HG03520 (cell line): ENCODE measurements at regions not wholly inside any gene's neighbourhood (a gene's known extent, or its start where the extent isn't known, plus 50 kb on each side); places are given as distances from the start of the nearest gene placed in this dataset.
A peak's percentile ranks its signal among the peaks of the same experiment; 100 is the strongest.

Experiments used
- ATAC-seq: cut with Tn5 transposase; IDR thresholded peaks from one replicate; pipeline ENCODE4 v1.9.1; 2021; ENCODE audit warnings: mild to moderate bottlenecking, moderate library complexity; ENCODE audit not compliant: unreplicated experiment

DNA sequence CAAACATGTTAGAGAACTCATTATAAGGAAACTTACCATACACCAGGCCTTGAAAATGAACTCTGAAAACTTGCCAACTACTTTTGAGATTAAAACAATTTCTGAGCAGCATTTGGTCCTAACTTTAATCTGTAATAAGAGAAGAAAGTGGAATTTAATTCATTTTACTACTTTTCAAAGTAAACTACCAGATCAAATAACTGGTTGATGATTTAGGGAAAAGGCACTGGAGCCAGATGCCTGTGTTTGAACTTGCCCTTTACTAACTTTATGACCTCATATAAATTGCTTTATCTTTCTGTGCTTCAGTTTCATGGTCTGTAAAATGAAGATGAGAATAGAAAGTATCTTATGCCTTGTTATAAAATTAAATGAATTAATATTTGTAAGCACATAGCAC is 159.9 kb upstream of the PCDH18 start:
- no peak for ATAC-seq

DNA sequence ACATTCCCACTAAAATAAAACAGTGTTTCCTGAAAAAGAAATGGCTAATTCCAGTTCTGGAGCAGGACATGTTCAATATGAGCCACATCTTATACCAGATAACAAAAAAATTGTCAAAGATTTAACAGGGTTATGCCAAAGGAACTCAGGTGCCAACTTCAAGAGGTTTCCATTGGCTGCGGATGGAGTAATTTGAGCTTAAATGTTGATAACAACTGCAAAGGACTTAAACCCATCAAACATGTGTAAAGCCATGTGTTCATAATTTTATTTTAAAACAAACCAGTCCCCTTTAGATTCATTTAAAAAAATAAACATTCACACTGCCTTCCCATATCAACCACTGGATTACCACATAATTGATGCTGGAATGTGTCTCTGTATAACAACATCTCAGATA is 156.4 kb upstream of the PCDH18 start:
- ATAC-seq: no peak

DNA sequence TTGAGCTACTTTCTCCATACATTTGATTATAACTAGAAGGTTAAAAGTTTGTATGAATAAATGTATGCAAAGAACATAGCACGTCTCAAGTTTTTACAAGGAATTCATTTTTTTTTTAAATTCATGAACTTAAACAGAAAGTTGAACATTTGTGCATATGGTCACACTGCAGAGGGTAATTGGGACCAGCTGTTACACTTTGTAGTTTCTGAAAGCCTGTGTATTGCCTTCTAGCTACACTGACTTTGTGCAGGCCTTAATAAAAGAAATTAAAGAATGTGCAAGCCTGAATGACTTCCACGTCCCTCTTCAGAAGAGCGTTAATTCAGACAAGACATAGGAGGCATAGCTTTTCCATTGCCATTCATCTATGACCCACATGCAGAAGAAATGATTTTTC is 153.1 kb upstream of the PCDH18 start:
- no peak for ATAC-seq

DNA sequence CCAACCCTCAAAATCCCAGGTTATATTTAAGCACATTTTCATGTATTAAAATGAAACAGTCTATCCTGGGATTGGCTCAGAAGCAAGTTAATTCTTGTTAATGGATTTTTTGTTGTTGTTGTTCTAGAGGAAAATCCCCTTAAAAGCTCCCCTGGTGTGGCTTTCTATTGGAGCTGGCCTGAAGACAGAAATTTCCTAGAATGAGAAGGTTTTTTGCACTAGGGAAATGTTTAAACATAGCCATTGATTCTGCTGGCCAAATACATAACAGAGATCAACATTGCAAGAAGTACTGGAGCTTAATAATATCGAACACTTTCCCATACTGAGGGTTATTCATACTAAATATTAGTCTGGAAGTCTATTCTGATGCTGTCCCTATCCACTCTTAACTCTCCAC is 148.8 kb upstream of the PCDH18 start:
- ATAC-seq: no peak

DNA sequence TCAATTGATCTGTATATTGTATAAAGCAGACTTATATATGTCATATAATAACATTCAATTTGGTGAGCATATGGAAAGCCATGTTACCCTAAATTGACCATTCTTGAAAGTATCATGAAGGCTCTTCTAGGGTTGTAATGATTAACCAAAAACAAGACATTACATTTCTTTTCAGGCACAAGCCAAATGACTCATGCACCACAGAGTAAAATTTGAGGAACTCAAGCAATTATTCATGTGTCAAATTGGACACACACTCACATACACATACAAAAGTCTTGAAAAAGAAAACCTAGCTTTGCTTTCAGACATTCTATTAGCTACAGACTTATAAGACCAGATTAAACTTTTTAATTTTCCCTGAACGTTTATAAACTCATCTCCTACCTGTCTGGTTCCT is 146.5 kb upstream of the PCDH18 start:
- peak; percentile 56 for ATAC-seq

DNA sequence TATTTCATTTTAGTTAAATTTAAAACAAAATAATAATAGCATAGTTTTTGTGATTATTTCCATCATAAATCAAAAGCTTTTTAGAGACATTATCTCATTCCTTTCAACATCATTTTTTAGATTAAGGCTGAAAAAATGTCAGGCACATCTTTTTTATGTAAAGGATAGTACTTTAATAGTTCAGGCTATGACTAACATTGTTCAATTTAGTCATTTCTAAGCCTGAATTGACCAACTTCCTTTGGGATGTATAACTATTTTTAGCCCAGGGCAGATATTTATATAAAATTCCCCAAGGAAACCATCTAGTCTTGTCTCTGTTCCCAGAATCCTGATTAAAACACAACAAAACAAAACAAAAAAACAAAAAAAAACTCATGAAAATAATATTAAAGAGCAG is 145.6 kb upstream of the PCDH18 start:
- no peak for ATAC-seq

DNA sequence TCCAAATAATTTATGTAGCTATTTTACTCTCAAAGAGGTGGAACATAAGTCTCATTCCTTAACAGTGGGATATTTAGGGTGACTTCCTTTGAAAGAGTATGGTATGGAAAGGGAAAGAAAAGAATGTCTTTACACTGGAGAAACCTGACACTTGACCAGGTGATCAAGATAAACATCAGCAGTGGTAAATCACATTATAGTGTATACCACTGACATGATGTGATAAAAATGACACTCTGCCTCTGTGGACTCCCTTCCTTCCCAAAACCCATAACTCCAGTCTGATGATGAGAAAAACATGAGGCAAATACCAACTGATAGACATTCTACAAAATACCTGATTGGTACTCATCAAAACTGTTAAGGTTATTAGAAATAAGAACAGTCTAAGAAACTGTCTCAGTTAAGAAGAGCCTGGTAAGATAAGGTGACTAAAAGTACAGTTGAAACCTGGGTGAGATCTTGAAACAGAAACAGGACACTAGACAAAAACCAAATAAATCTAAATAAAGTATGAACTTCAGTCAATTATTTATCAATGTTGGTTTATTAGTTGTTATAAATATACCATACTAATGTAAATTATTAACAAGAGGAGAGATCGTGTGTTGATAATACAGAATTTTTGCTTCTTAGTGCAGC is 144.2 kb upstream of the PCDH18 start:
- ATAC-seq: no peak

DNA sequence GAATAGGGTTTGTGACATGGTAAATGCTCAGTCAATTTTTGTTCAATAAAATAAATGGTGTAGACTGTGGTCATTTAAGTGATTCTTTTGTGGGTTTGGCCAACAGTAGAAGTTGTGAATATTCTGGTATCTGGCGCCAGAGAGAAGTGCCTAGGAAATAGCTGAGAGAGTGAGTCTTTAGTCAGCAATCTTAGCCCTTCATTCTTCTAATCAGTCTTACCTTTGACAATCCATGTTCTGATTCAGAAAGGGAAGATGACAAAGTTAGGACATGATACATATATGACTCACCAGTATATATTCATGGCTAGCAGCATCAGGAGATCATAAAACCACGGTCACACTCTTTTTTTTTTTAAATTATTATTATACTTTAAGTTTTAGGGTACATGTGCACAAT is 141.8 kb upstream of the PCDH18 start:
- ATAC-seq: no peak

DNA sequence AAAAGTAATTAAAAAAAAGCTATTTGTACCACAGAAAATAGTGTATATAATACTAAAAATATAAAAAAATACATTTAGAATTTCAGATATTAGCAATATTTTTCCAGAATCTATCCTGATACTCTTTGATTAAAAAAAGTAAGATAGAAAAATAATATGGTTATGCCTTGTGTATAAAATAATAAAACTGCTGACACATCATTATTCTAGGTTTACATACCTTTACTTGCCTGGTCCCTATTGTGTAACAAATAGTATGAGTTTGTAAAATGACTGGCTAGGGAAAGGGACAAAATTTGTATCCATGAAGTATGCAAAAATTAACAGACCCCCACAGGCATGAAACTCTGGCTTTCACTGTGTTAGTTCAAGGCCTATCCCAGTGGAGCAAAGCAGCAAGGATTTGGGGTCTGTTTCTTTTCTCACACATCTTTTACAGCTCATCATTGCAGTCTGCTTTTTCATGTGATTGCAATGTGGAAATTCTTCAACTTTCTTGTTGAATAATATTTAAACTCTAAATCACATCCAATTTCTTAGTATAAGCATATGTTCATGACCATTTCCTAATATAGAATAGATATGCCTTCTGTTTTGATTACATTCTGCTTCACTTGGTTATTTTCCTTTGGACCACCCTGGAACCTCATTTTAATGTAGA is 136.7 kb upstream of the PCDH18 start:
- no peak for ATAC-seq

DNA sequence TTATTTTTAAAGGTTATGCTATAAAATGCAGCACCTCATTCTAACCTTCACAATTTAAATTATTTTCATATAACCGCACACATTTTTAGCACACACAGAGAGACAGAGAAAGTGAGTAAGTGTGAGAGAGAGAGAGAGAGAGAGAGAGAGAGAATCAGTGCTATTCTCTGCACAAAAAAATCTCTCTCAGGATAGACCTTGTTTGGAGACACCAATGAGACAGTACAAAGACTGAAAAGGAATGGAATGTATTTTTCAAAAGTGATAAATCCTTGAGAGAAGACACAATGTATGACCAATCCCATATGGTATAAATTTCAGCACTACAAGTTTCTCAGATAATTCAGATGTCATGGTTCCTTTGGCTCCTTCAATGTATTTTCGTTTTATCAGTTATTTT is 132.1 kb upstream of the PCDH18 start:
- ATAC-seq: no peak

DNA sequence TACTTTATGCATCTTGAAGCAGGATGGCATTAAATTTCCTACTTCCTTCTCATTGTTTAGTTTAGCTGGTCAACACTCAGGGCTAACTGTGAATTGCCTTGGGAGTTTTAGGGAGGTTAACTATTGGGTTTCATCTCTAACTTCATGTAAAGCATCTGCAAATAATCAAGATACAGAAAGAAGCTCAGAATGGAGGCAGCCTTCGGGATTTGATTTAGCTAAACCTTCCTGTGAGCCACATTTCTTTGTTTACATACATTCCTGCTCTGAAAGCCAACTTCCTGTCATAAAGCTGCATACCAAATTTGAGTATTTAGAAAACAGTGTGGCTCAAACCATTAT is 131.7 kb upstream of the PCDH18 start:
- ATAC-seq: no peak

DNA sequence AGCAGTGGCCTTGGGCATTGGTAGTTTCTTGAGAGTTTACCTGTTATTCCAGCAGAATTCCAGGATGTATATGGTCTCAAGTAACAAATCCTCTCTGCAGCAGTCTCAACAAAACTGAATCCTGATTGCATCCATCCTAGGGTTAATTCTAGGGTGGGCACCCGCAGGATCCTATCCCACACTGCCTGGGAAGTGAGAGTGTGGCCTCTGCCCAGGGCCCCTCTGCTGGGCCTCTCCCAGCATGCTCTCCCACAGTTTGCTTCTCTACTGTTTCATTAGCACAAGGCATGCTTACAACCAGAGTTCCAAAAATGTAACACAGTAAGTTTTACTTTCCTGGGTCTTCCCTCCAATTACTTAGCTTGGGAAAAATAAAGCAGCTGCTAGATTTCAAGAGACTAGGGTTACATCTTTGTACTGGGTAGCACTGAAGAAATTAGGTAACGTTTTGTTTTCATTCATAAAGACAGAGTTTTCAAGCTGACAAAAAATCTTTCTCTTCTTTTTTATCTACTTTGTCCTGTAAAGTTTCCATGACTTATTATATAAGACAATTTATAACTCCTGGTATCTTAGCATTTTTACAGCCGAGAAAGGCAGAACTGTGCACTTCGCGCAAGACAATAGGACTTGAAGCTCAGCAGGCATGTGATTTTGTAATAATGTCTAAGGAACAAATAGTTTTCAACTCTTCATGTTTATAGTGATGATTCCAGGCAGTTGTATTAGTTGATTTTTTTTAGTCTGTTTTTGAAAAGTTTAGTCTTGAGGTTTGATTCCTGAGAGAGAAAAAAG is 131.2 kb upstream of the PCDH18 start:
- no peak for ATAC-seq

DNA sequence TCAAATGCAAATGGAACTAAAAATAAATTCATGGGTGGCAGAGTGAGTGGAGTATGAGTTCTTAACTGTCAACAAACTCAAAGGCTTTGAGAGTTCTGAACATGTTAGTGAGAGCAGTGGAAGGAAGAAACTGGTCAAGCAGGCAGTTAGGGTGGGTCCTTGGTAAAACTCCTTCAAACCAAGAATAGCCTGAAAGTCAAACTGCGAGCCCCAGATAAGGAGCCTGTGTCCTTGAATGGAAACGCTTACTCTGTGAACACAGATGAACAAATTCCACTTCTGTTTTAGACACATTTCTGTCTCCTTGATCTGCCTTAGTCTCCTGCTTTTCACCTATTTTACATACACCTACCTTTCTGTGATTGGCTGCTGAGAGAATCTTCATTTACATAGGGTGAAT is 129.4 kb upstream of the PCDH18 start:
- ATAC-seq: no peak

DNA sequence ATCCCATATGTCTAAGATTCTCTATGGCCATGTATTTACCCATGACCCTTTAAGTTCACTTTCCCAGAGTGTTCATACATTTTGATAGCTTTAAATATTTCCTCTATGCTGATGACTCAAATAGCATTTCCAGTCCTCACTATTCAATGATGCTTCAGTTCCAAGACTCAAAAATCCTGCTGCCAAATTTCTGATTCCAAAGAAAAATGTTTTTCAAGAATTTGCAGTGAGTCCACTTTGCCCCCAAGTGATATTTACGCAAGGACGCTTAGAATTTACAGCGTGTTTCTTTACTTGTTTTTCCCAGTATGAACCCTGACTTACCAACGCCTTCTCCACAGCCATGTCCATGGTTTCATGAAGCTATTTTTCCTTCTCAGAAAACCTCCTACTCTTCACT is 127.9 kb upstream of the PCDH18 start:
- ATAC-seq: no peak

DNA sequence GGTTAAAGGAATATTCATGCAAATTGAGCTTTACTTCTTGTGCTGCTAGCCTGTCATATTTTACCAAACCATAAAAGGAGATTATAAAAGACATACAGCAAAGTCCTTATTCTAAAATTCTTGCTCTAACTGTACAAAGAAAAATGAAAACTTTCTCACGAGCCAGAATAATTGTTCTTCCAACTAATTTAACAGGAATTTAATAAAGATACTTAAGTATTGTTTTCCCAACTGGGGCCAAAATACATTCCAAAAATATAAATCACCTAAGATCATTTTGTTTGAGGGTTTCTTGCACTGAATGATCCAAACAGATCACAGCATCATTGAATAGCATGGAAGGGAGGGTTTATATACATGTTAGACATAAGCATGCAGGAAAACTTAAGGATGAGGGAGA is 127.1 kb upstream of the PCDH18 start:
- no peak for ATAC-seq

DNA sequence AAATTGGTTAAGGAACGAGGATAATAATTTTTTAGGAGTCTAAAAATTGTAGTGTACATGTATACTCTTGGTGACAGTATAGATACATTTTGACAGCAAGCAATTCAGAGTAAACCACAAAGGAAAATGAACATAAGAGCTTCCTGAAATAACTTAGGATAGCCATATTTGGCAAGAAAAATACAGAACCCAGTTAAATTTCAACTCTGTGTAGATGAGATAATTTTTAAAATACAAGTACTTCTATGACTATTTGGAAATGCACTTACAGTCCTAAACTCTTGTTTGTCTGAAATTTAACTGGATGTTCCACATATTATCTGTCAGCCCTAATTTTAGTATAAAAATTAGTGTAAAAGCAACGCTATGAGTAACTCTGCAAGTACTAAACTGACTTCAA is 124.4 kb upstream of the PCDH18 start:
- ATAC-seq: no peak

DNA sequence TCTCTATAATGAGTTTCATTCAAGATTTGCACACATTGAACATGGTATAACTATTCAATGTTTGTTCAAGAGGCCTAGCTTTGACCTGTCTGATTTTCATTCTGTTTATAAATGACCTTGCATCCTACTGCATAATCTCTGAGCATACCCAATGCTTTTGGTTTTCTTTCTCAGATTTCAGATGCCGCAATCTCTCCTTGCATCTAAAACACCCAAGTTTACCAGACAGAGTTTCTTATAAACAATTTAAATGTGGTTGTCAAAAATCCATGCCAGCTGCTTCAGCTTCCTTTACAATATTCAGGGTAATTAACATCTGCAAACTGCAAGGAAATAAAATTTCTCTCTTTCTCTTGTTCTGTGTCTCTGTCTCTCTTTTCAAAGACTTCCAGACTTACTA is 123.0 kb upstream of the PCDH18 start:
- ATAC-seq: no peak

DNA sequence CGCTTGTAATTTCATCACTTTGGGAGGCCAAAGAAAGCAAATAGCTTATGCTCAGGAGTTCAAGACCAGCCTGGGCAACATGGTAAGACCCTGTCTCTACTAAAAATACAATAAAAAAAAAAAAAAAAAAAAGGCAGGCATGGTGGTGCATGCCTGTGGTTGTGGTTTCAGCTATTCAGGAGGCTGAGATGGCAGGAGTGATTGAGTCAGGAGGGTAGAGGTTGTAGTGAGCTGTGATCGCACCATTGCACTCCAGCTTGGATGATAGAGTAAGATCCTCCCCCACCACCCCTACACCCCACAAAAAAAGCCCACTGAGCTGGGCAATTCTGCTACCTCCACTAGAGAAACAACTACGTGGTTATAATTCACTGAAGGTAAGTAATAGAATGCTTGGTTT is 118.8 kb upstream of the PCDH18 start:
- ATAC-seq: no peak

DNA sequence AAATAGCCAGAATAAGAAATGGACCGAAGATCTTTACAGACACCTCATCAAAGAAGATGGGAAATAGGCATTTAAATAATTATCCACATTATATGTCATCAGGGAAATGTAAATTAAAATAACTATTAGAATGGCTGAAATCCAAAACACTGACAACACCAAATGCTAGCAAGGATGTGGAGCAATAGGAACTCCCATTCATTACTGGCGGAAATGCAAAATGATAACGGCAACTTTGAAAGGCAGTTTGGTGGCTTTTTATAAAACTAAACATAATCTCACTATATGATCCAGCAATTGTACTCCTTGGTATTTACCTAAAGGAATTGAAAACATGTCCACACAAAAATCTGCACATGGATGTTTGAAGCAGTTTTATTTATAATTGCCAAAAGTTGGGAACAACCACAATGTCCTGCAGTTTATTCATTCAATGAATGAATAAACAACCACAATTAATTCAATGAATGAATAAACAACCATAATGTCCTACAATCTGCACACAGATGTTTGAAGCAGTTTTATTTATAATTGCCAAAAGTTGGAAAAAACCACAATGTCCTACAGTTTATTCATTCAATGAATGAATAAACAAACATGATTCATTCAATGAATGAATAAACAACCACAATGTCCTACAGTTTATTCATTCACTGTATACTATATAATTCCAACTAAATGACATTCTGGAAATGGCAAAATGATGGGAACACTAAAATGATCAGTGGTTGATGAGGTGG is 117.6 kb upstream of the PCDH18 start:
- no peak for ATAC-seq

DNA sequence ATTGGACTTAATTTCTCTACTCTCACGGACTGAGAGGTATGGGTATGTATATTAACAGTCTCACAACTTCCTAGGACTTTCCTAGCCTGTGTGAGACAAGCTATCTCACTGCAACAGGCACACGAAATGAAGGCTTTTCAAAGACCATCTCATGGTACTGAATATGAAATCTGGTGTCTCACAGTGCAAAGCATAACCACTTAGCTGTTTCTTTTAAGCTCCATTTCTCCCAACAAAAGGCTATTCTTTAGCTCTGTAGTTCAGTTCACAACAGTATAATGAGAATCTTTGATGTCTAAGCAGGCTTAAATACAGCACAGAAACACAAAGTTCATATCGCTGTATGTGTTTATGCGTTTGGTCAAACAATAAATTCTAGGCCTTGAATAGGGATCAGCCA is 116.2 kb upstream of the PCDH18 start:
- ATAC-seq: no peak

DNA sequence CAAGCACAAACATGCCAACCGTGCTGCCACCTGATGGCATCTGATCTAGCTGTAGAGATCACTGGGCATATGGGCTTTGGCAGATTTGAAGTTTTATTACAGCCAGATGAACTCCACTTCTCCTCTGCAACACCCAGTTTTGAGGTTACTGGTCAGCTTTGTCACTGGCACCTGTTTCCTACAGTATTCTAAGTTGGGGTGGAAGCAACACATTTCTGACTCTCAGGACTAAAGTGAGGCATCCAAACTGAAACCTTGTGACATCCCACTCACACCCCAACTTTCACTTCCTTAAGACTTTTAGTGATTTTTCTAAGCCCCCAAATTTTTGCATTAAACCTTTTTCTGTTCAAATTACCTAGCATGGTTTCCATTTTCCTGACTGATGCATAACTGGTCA is 115.1 kb upstream of the PCDH18 start:
- ATAC-seq: peak; percentile 95

DNA sequence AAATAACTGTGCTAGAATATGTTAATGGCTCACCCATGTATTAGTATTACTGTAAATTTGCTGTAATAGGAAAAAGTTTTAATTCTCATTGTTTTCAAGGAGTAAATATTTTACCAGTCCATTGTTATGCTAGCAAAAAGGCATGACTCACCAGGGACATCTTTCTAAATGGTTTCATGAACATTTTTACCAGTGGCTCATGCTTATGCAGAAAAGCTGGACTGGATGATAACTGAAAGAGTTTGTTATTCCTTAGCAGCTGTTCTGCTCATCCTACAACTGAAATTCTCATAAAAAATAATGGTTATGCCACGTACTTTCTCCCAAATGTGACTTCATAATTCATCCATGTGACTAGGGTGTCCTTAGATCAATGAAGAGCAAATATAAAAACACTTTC is 111.9 kb upstream of the PCDH18 start:
- ATAC-seq: no peak
